Mesothelial cell of epicardium (in vitro differentiated cells): ENCODE measurements at regions not wholly inside any gene's neighbourhood (a gene's known extent, or its start where the extent isn't known, plus 50 kb on each side); places are given as distances from the start of the nearest gene placed in this dataset.

Experiments
- DNase-seq, 2 experiments: peaks; one replicate each; pipeline ENCODE4 v3.0.0; 2021; ENCODE audit warnings: low spot score in 2 of 2; ENCODE audit not compliant: unreplicated experiment in 2 of 2
- H3K27ac Mint-ChIP-seq: 2 replicates; pipeline ENCODE4 v1.8.0; 2021; ENCODE audit warnings: mixed read lengths
- H3K27me3 Mint-ChIP-seq: 2 replicates; pipeline ENCODE4 v1.8.0; 2021; ENCODE audit warnings: low read depth, mixed read lengths
- H3K36me3 Mint-ChIP-seq: 2 replicates; pipeline ENCODE4 v1.8.0; 2021; ENCODE audit warnings: mixed read lengths
- H3K4me1 Mint-ChIP-seq: 2 replicates; pipeline ENCODE4 v1.8.0; 2021; ENCODE audit warnings: mixed read lengths
- H3K4me3 Mint-ChIP-seq: 2 replicates; pipeline ENCODE4 v1.8.0; 2021; ENCODE audit warnings: mild to moderate bottlenecking, moderate library complexity, mixed read lengths
- H3K9me3 Mint-ChIP-seq: 2 replicates; pipeline ENCODE4 v1.8.0; 2021; ENCODE audit warnings: mixed read lengths
- CTCF ChIP-seq: fragments of 200-600 bp; sonication (generic); IDR thresholded peaks from one replicate; pipeline ENCODE4 v1.5.0; 2021; ENCODE audit warnings: antibody characterized with exemption; ENCODE audit not compliant: unreplicated experiment

GRCh38 chr6:97703661-97704060 is 420.6 kb upstream of the MMS22L start:
- Mint-ChIP-seq H3K9me3 (no peaks in the 10 kb centered on the region), H3K27ac (no peak overlapping the region), H3K36me3 (no peaks in the 10 kb centered on the region), H3K27me3 (no peaks in the 10 kb centered on the region), H3K4me1 (peaks cover 7% of the 10 kb centered on the region), H3K4me3 (no peak overlapping the region)
- no peak for DNase-seq
- TF ChIP-seq CTCF, result no peak

- Mint-ChIP-seq H3K4me1 (peaks cover 7% of the 10 kb centered on the region), H3K27me3 (no peaks in the 10 kb centered on the region), H3K36me3 (no peaks in the 10 kb centered on the region), H3K4me3 (no peak overlapping the region), H3K27ac (no peak overlapping the region), H3K9me3 (no peaks in the 10 kb centered on the region)
- DNase-seq, result no peak
- TF ChIP-seq CTCF, result no peak
These were observed 422.6 kb upstream of the MMS22L start for GRCh38 chr6:97705568-97705967.

GRCh38 chr6:97712751-97713150 is 429.7 kb upstream of the MMS22L start:
- TF ChIP-seq CTCF, result no peak
- Mint-ChIP-seq H3K4me3 (no peak overlapping the region), H3K36me3 (no peaks in the 10 kb centered on the region), H3K4me1 (no peaks in the 10 kb centered on the region), H3K27ac (no peak overlapping the region), H3K9me3 (peaks cover 9% of the 10 kb centered on the region), H3K27me3 (no peaks in the 10 kb centered on the region)
- DNase-seq, result no peak

GRCh38 chr6:97714772-97715171 is 431.8 kb upstream of the MMS22L start:
- no peak overlapping the region for H3K4me3 Mint-ChIP-seq
- peaks cover under 1% of the 10 kb centered on the region for H3K4me1 Mint-ChIP-seq
- H3K36me3 Mint-ChIP-seq, result no peaks in the 10 kb centered on the region
- H3K9me3 Mint-ChIP-seq, result peaks cover 9% of the 10 kb centered on the region
- no peak for TF ChIP-seq CTCF
- DNase-seq, result no peak
- no peaks in the 10 kb centered on the region for H3K27me3 Mint-ChIP-seq
- H3K27ac Mint-ChIP-seq, result no peak overlapping the region

GRCh38 chr6:97717086-97717485 is 434.1 kb upstream of the MMS22L start:
- Mint-ChIP-seq H3K36me3 (no peaks in the 10 kb centered on the region), H3K4me1 (peaks cover 7% of the 10 kb centered on the region), H3K4me3 (no peak overlapping the region), H3K27me3 (no peaks in the 10 kb centered on the region), H3K9me3 (peaks cover 9% of the 10 kb centered on the region), H3K27ac (no peak overlapping the region)
- TF ChIP-seq CTCF, result no peak
- no peak for DNase-seq

GRCh38 chr6:97726378-97726777 is 443.4 kb upstream of the MMS22L start:
- no peak for DNase-seq
- H3K4me1 Mint-ChIP-seq, result no peaks in the 10 kb centered on the region
- no peaks in the 10 kb centered on the region for H3K9me3 Mint-ChIP-seq
- no peak for TF ChIP-seq CTCF
- H3K27me3 Mint-ChIP-seq, result no peaks in the 10 kb centered on the region
- H3K36me3 Mint-ChIP-seq, result no peaks in the 10 kb centered on the region
- H3K27ac Mint-ChIP-seq, result no peak overlapping the region
- no peak overlapping the region for H3K4me3 Mint-ChIP-seq
